ENCODE measurements at regions not wholly inside any gene's neighbourhood (a gene's known extent, or its start where the extent isn't known, plus 50 kb on each side); places are given as distances from the start of the nearest gene placed in this dataset.
A peak's percentile ranks its signal among the peaks of the same experiment; 100 is the strongest.

GRCh38 chr17:34131386-34131785 lies 123.7 kb upstream of the CCL2 start:
- DNase-seq (ENCODE audit: low read depth in 3 of 3): no peak

GRCh38 chr17:34133350-34133749 lies 121.7 kb upstream of the CCL2 start:
- no peak for DNase-seq (ENCODE audit: low read depth in 3 of 3)

- no peak for DNase-seq (ENCODE audit: low read depth in 3 of 3)
Observed at GRCh38 chr17:34135841-34136240, 119.2 kb upstream of the CCL2 start.

GRCh38 chr17:34140006-34140405 lies 115.1 kb upstream of the CCL2 start:
- DNase-seq (ENCODE audit: low read depth in 3 of 3): no peak

DNA sequence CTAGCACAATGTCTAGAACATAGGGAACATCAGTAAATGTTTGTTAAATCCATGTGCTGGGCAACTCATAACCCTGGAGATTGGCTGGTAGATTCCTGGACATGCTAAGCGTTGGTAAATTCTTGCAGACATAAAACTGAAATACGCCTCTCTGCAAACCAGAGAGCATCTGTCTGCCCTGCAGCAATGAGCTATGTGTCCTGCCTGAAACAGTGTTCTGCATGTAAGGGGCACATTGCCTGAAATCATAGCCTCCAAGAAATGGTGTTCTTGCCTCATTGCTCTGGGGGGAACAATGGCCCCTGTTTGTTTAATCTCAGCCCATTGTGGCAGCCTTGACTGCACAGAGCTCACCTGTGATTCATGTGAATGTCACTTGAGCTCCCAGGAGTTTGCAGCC lies 113.5 kb upstream of the CCL2 start:
- no peak for DNase-seq (ENCODE audit: low read depth in 3 of 3)

DNA sequence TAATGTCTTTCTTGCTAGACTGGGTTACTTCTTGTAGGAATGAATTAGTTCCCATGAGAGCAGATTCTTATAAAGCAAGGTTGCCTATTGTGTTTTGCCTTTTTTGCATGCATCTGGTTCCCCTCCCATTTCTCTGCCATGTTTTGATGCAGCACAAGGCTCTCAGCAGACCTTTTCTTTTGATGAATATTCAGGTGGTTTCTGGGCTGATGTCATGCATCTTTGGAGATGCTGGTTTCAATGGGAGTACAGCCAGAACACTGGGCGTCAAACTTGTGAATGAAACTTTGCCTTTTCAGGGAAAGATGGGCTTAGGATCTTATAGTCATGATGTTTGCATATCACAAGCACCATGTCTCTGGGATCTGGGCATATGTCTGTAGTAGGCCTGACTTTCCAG lies 111.7 kb upstream of the CCL2 start:
- no peak for DNase-seq (ENCODE audit: low read depth in 3 of 3)

DNA sequence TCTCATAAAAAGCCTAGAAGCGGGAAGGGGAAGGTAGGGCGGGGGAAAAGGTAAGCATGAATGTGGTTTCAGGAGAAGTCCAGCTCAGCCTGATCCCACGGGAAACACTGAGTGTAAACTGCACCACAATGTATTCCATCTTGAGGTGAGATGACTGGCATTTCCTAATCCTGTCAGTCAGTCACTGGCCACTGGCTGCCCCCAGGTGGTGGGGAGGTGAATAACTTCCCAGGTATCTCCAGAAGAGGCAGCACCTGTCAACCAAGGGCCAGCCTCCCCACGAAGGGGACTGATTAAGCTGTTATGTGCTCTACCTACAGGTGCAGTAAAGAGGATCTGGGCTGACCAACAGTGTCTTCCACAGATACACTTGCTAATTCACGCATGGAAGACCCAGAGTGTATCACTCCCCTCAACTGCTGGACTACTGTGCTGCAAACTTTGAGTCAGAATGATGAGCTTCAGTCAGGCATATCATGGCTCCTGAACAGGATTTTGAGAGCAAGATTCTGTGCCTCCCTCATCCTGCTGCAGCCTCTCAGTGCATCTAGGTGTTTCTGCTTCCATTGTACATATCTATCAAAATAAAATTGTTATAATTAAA lies 108.5 kb upstream of the CCL2 start:
- DNase-seq (ENCODE audit: low read depth in 3 of 3): peak in 2 of 3 experiments; percentile 4 to 11

- no peak for DNase-seq (ENCODE audit: low read depth in 3 of 3)
Observed at GRCh38 chr17:34151102-34151501, 104.0 kb upstream of the CCL2 start.

DNA sequence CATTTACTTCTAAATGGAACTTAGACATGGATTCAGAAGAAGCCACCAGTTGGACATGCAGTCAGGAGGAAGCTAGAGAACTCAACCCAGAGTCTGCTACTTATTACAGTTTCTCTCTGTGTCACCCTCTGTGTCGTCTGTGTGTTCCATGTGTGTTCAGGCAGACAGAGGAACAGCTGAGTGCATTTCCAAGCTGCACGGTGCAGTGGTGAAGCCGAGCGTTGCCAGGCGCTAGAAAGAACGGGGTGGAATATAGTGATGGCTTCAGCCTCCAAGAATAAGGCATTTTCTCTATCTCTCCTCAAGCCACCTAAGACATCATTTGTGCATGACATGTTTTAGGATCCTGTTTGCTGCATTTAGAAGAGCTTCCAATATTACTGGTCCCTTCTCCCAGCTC lies 101.1 kb upstream of the CCL2 start:
- DNase-seq (ENCODE audit: low read depth in 3 of 3): no peak

DNA sequence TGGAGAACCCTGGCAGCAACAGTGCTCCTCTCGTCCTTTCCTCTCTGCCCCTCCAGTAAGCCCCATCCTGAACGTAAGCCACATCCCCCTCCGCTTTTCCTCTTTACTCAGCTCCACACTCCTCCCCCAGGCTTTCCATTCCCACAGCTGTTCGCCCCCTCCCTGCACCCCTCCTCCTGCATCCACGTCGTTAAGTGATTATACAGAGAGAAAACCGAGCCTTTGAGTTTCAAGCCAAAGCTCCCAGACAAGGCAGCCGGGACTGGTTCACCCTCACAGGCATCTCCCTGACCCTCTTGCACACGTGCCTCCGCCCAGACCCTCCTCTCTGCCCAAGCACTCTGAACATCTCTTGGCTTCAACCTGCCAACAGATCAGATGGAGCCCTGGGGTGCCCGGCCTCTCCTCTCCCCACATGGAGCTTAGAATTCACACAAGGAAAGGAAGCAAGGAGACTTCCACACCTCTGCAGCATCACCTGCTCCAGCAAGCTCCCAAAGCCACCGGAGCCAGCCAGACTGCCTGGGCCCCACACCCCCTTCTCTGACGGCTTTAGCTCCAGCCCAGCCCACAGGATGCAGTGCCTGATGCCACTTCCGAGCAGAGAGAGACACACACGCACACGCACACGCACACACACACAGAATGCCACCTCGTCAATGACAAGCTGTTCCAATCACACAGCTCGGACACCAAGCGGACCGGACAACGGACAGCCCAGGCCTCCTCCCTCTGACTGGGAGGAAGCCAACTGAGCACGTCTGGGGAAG lies 99.9 kb upstream of the CCL2 start:
- no peak for DNase-seq (ENCODE audit: low read depth in 3 of 3)

DNA sequence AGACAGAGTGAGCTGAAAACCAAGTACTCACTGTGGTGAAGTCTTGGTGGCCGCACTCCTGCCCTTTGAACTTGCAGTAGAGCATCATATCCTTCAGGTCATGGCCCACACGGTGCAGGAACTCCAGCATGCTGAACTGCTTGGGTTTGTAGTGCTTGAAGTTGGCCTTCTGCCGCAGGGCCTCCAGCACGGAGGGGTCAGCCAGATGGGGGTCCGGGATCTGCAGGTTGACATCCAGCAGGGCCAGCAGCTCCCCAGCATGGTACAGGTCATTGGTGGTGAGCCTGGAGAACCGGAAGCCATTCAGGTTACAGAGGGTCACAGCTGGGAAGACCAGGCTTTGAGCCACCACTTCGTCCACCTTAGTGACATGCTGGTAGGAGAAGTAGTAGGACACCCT lies 99.1 kb upstream of the CCL2 start:
- no peak for DNase-seq (ENCODE audit: low read depth in 3 of 3)

- no peak for DNase-seq (ENCODE audit: low read depth in 3 of 3)
Observed at GRCh38 chr17:34156401-34156740, 98.7 kb upstream of the CCL2 start.

- DNase-seq (ENCODE audit: low read depth in 3 of 3): no peak
Observed at GRCh38 chr17:34156741-34157589, 98.1 kb upstream of the CCL2 start.

DNA sequence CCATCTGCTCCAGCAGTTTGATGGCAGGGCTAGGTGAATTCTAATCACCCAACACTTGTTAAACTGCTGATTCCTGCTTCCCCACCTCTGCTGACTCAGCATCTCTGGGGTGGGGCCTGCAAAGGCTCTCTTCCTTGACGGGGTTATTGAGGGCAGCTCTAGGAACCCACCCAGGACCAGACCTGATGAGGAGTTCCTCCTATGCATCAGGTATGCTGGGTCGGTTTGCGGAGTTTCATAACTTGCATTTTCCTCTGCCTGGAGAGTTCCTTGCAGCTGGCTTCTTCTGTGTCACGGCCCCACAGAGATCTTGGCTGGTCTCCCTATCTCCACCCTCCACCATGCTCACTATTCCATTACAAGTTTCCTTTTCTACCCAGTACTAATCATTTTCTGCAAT lies 93.4 kb upstream of the CCL2 start:
- no peak for DNase-seq (ENCODE audit: low read depth in 3 of 3)

DNA sequence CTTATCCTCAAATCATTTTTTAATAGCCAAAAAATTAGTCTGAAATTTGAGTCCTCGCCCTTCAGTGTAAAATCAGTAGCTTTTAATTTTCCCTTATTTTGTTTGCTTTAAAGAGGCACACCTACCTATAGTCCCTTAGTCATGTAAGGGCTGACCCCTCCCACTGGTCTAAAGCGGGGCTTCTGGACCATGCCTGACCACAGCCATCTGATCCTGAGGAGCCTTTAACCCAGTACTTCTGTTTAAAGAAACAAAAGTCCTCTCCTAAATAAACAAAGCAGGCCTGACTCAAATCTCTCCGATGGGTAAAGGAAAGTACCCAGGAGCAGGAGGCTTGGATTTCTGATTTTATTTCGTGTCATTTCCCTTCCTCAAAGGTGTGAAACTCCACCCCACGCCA lies 92.0 kb upstream of the CCL2 start:
- no peak for DNase-seq (ENCODE audit: low read depth in 3 of 3)

GRCh38 chr17:34163646-34164045 lies 91.4 kb upstream of the CCL2 start:
- no peak for DNase-seq (ENCODE audit: low read depth in 3 of 3)

GRCh38 chr17:34164837-34165236 lies 90.2 kb upstream of the CCL2 start:
- DNase-seq (ENCODE audit: low read depth in 3 of 3): no peak

- no peak for DNase-seq (ENCODE audit: low read depth in 3 of 3)
Observed at GRCh38 chr17:34166352-34166751, 88.7 kb upstream of the CCL2 start.

- DNase-seq (ENCODE audit: low read depth in 3 of 3): no peak
Observed at GRCh38 chr17:34167354-34167753, 87.7 kb upstream of the CCL2 start.

GRCh38 chr17:34168989-34169388 lies 86.1 kb upstream of the CCL2 start:
- no peak for DNase-seq (ENCODE audit: low read depth in 3 of 3)

- DNase-seq (ENCODE audit: low read depth in 3 of 3): no peak
Observed at GRCh38 chr17:34169496-34169895, 85.6 kb upstream of the CCL2 start.

DNA sequence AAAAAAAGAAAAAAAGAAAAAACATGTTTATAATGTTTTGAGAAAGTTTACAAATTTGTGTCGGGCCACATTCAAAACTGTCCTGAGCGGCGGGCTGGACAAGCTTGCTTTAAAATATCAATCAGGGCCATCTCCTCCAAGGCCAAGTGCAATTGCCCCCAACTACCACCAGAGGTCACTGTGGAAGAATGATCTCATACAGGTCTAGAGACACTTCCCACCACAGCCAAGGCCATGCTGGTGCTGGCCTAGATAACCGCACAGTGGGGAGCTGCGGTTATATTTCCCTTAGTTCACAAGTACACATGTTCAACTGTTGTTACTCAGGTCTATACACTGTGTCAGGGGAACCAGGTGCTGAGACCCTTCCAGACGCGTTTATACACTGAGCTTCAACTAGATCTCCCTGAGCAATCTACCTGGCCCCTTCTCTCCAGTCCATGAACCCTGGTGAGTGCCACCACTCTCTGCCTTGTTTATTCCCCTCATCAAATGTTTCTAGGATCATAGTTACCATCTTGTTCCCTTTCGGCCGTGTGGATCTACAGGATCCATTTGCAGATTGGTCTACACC lies 83.8 kb upstream of the CCL2 start:
- DNase-seq (ENCODE audit: low read depth in 3 of 3): peak in 2 of 3 experiments; percentile 11 to 13
